AG09319 (cell line): ENCODE measurements at regions not wholly inside any gene's neighbourhood (a gene's known extent, or its start where the extent isn't known, plus 50 kb on each side); places are given as distances from the start of the nearest gene placed in this dataset.

ENCODE experiments used
- DNase-seq: peaks from one replicate; pipeline ENCODE4 v3.0.0-alpha.2; 2010; ENCODE audit warnings: low read depth; ENCODE audit errors: extremely low read depth
- TF ChIP-seq, protein P1 (sequence below): IDR thresholded peaks from 2 replicates; pipeline ENCODE4 v1.5.1; 2011; ENCODE audit warnings: low read depth, mild to moderate bottlenecking, inconsistent platforms, low read length, moderate library complexity

DNA sequence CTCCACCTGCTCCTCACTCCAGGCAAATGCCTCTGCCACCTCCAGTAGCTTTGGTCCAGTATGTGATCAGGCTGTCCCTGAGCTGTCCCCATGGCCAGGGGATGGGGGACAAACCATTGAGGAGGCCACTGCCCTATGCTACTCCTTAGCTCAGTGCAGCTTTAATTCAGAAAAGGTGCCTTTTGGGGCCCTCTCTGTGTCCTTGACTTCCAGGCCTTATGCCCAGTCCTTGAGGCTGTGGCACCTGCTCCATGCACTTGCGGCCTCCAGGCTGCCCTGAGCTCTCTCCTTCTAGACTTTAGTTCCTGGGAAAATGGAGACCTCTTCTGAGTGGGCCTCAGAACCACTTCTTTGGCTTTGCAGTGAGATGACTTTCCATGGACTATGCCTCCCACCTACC is 650.8 kb upstream of the CELF2 start:
- TF ChIP-seq, protein P1, sequence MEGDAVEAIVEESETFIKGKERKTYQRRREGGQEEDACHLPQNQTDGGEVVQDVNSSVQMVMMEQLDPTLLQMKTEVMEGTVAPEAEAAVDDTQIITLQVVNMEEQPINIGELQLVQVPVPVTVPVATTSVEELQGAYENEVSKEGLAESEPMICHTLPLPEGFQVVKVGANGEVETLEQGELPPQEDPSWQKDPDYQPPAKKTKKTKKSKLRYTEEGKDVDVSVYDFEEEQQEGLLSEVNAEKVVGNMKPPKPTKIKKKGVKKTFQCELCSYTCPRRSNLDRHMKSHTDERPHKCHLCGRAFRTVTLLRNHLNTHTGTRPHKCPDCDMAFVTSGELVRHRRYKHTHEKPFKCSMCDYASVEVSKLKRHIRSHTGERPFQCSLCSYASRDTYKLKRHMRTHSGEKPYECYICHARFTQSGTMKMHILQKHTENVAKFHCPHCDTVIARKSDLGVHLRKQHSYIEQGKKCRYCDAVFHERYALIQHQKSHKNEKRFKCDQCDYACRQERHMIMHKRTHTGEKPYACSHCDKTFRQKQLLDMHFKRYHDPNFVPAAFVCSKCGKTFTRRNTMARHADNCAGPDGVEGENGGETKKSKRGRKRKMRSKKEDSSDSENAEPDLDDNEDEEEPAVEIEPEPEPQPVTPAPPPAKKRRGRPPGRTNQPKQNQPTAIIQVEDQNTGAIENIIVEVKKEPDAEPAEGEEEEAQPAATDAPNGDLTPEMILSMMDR: no peak
- no peak for DNase-seq

DNA sequence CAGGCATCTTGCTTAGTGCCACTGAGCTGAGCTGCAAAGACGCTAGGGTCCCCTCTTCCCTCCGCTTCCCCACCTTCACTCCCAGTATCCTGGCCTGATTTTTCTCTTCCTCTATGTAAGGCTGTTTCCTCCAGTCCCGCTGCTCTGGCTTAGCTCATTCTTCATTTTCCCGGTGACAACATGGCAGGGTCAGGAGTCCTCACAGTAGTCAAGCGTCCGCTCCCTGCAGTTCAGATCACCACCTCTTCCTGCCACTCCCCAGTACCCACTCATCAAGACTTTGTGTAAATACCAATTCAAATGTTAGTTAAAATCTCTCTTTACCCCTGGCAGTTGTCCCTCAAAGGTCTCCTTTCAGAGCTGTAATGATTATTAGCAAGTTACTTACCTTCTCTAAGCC is 650.4 kb upstream of the CELF2 start:
- TF ChIP-seq, protein P1: no peak

DNA sequence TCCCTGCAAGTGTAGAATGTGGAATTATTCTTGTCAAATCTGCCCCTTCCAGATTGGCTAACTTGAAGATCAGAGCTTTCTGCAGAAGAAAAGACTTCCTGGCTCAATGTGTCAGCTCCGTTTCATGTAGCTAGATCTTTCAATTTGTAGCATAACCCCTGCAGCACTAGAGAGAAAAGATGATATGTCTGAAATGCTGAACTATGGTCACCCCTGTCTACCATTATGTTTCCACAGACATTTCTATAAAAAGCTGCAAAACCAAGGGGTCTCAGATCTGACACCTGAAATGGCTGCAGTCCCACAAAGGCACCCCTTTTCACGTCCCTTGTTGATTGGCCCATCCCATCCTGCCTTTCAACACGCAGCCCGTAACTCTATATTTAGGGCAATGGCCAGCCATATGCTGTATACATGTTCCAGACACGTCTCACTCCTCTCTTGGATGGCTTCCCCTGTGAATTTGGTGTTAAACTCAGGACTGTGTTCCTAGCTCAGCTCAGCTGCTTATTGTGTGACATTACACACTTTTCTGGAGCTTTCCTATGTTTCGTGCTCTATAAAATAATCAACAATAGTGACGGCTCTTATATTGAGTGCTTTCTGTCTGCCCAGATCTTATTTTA is 648.6 kb upstream of the CELF2 start:
- no peak for DNase-seq
- TF ChIP-seq, protein P1: no peak

More for the DNA sequence above, 650.4 kb upstream of the CELF2 start:
- DNase-seq: no peak

DNA sequence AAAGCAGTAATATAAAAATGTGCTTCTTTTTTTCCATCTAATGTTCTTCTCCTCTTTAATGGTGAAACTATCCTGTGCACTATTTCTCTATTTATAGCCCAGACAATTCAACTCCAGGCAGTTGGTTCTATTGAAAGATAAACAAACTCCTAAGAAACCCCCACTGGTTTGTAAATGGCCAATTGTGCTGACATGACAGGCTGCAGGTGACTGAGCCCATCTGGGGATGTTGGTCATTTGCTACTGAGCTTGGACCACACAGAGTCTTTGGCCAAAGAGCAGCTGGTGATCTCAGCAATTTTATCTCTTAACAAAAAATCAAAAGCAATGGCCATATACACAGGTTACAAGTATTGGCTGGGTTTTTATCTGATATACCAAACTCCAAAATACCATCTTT is 631.8 kb upstream of the CELF2 start:
- DNase-seq: no peak
- TF ChIP-seq, protein P1: no peak

DNA sequence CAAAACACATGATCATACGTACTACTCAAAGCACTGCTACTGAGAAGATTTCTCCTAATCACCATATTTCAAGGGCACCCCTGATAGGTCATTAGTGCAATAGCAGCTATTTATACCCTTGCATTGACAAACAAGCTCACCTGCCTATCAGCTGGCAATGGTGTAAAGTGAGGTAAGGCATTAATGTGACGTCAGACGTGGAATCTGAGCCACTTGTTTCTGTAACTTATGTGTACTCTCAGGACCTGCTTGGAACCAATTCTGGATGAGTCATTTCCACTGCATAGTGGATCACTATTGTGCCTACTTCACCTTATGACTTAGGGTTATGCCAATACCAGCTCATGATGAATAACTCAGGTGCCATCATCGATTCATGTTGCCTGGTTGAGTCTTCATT is 628.5 kb upstream of the CELF2 start:
- DNase-seq: no peak
- TF ChIP-seq, protein P1: no peak

DNA sequence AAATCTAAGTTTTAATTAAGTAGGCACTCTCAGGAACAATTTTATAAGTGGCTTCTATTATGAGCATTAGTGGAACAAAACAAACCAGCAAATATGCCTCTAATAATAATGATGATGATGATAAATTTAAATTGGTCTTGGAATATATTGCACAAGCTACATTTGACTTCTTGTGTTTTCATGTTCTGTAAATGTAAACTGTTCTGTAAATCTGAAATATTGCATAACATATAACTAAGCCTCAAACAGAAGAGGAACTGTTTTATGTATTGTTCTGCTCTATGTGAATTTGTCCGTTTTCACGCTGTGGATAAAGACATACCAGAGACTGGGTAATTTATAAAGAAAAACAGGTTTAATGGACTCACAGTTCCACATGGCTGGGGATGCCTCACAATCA is 625.2 kb upstream of the CELF2 start:
- no peak for DNase-seq
- TF ChIP-seq, protein P1: no peak

DNA sequence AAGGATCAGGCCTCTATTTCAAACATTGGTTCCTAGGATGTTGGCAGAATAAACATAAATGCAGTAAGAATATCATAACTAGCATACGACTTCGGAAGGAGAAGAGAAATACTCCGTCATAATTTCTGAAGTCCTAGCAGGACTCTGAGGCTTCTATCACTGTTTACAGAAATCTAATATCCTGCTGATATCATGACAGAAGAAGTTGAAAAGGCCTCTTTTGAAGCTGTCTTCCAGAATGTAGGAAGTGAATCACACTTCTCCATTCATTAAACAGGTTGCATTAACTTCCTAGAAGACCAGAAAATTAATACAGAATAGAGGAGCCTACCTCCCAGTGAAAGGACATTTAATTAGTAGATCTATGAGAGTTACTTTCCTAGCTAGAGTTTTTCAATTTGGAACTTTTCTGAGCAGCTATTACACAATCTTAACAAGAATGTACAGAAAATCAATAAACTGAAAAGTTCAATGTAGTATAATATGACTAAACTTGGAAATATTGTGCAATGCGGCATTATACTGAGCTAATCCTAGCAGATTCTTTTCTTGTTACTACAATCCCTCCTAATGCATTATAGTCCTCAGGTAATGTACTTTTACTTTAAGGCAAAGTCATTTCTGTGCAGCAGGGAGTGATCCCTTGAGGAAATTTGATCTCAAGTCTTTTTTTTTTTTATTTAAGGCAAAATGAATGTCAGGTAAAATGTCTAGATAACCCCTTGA is 622.6 kb upstream of the CELF2 start:
- no peak for DNase-seq
- TF ChIP-seq, protein P1: no peak
